ENCODE measurements at regions not wholly inside any gene's neighbourhood (a gene's known extent, or its start where the extent isn't known, plus 50 kb on each side); places are given as distances from the start of the nearest gene placed in this dataset.

- DNase-seq (ENCODE audit: low read depth in 2 of 2), result no peak
These were observed 154.3 kb upstream of the C14orf180 start for GRCh38 chr14:104425171-104425681.

- no peak for DNase-seq (ENCODE audit: low read depth in 2 of 2)
These were observed 153.6 kb upstream of the C14orf180 start for GRCh38 chr14:104425763-104426646.

GRCh38 chr14:104427131-104427851, 152.3 kb upstream of the C14orf180 start:
- no peak for DNase-seq (ENCODE audit: low read depth in 2 of 2)

GRCh38 chr14:104428333-104428851, 151.2 kb upstream of the C14orf180 start:
- DNase-seq (ENCODE audit: low read depth in 2 of 2), result no peak

- no peak for DNase-seq (ENCODE audit: low read depth in 2 of 2)
These were observed 150.7 kb upstream of the C14orf180 start for GRCh38 chr14:104428860-104429259.

- DNase-seq (ENCODE audit: low read depth in 2 of 2), result no peak
These were observed 150.2 kb upstream of the C14orf180 start for GRCh38 chr14:104429291-104429861.

GRCh38 chr14:104431351-104431928, 148.1 kb upstream of the C14orf180 start:
- no peak for DNase-seq (ENCODE audit: low read depth in 2 of 2)

- DNase-seq (ENCODE audit: low read depth in 2 of 2), result no peak
These were observed 147.5 kb upstream of the C14orf180 start for GRCh38 chr14:104431929-104432541.

- no peak for DNase-seq (ENCODE audit: low read depth in 2 of 2)
These were observed 146.8 kb upstream of the C14orf180 start for GRCh38 chr14:104432611-104433231.

GRCh38 chr14:104433401-104434213, 146.0 kb upstream of the C14orf180 start:
- no peak for DNase-seq (ENCODE audit: low read depth in 2 of 2)

GRCh38 chr14:104434214-104435076, 145.1 kb upstream of the C14orf180 start:
- DNase-seq (ENCODE audit: low read depth in 2 of 2), result no peak

- DNase-seq (ENCODE audit: low read depth in 2 of 2), result no peak
These were observed 144.2 kb upstream of the C14orf180 start for GRCh38 chr14:104435147-104436046.

- DNase-seq (ENCODE audit: low read depth in 2 of 2), result no peak
These were observed 143.4 kb upstream of the C14orf180 start for GRCh38 chr14:104436047-104436591.

GRCh38 chr14:104436741-104437701, 142.5 kb upstream of the C14orf180 start:
- no peak for DNase-seq (ENCODE audit: low read depth in 2 of 2)

- no peak for DNase-seq (ENCODE audit: low read depth in 2 of 2)
These were observed 141.9 kb upstream of the C14orf180 start for GRCh38 chr14:104437703-104438102.

- DNase-seq (ENCODE audit: low read depth in 2 of 2), result no peak
These were observed 141.2 kb upstream of the C14orf180 start for GRCh38 chr14:104438166-104438887.
